WERI-Rb-1 (cell line): ENCODE measurements at regions not wholly inside any gene's neighbourhood (a gene's known extent, or its start where the extent isn't known, plus 50 kb on each side); places are given as distances from the start of the nearest gene placed in this dataset.

Experiments used
- DNase-seq: peaks from one replicate; pipeline ENCODE4 v3.0.0-alpha.2; 2020
- H3K27ac ChIP-seq: fragments of 250-450 bp; sonication (Bioruptor Pico); 2 replicates; pipeline ENCODE4 v1.5.1; 2020; ENCODE audit warnings: mild to moderate bottlenecking, moderate library complexity
- H3K27me3 ChIP-seq: fragments of 250-450 bp; sonication (Bioruptor Pico); 2 replicates; pipeline ENCODE4 v1.5.1; 2021; ENCODE audit warnings: mild to moderate bottlenecking, low read depth, moderate library complexity; ENCODE audit not compliant: insufficient read depth, severe bottlenecking
- H3K36me3 ChIP-seq: fragments of 250-450 bp; sonication (Bioruptor Pico); 2 replicates; pipeline ENCODE4 v1.5.1; 2020; ENCODE audit warnings: mild to moderate bottlenecking, moderate library complexity
- H3K4me3 ChIP-seq: 2 replicates; pipeline ENCODE4 v1.5.1; 2011; ENCODE audit warnings: low read depth, mild to moderate bottlenecking, control low read depth, low read length
- H3K9me3 ChIP-seq: fragments of 250-450 bp; sonication (Bioruptor Pico); 2 replicates; pipeline ENCODE4 v1.5.1; 2021; ENCODE audit warnings: mild to moderate bottlenecking, moderate library complexity; ENCODE audit not compliant: severe bottlenecking
- CTCF ChIP-seq: IDR thresholded peaks from 2 replicates; pipeline ENCODE4 v1.5.1; 2011; ENCODE audit warnings: low read depth, mild to moderate bottlenecking, control low read depth, inconsistent platforms, low read length

GRCh38 chr6:45730232-45730631, 285.4 kb downstream of the CLIC5 start:
- no peak overlapping the region for H3K4me3 ChIP-seq
- no peaks in the 10 kb centered on the region for H3K27me3 ChIP-seq
- no peaks in the 10 kb centered on the region for H3K36me3 ChIP-seq
- no peak overlapping the region for H3K27ac ChIP-seq
- no peaks in the 10 kb centered on the region for H3K9me3 ChIP-seq
- no peak for TF ChIP-seq CTCF
- DNase-seq = no peak

- H3K36me3 ChIP-seq = no peaks in the 10 kb centered on the region
- no peak overlapping the region for H3K27ac ChIP-seq
- TF ChIP-seq CTCF = no peak
- H3K4me3 ChIP-seq = no peak overlapping the region
- DNase-seq = no peak
- H3K27me3 ChIP-seq = no peaks in the 10 kb centered on the region
- H3K9me3 ChIP-seq = no peaks in the 10 kb centered on the region
Observed at GRCh38 chr6:45728674-45729073, 287.0 kb downstream of the CLIC5 start.

- no peak for DNase-seq
Observed at GRCh38 chr6:45727819-45728449, 287.7 kb downstream of the CLIC5 start.

GRCh38 chr6:45727228-45727627, 288.4 kb downstream of the CLIC5 start:
- peaks cover 5% of the 10 kb centered on the region for H3K9me3 ChIP-seq
- no peak overlapping the region for H3K27ac ChIP-seq
- no peaks in the 10 kb centered on the region for H3K27me3 ChIP-seq
- no peak for TF ChIP-seq CTCF
- DNase-seq = no peak
- no peaks in the 10 kb centered on the region for H3K36me3 ChIP-seq
- no peak overlapping the region for H3K4me3 ChIP-seq

More at GRCh38 chr6:45727819-45728449, 287.7 kb downstream of the CLIC5 start:
- no peaks in the 10 kb centered on the region for H3K27me3 ChIP-seq
- H3K36me3 ChIP-seq = no peaks in the 10 kb centered on the region
- no peak overlapping the region for H3K4me3 ChIP-seq
- TF ChIP-seq CTCF = no peak
- H3K9me3 ChIP-seq = peaks cover 3% of the 10 kb centered on the region
- H3K27ac ChIP-seq = no peak overlapping the region

GRCh38 chr6:45726444-45726843, 289.2 kb downstream of the CLIC5 start:
- Histone ChIP-seq H3K9me3 (peaks cover 5% of the 10 kb centered on the region), H3K27ac (no peak overlapping the region), H3K4me3 (no peak overlapping the region), H3K36me3 (no peaks in the 10 kb centered on the region), H3K27me3 (no peaks in the 10 kb centered on the region)
- DNase-seq = no peak
- no peak for TF ChIP-seq CTCF

GRCh38 chr6:45724511-45724910, 291.1 kb downstream of the CLIC5 start:
- H3K9me3 ChIP-seq = peaks cover 5% of the 10 kb centered on the region
- TF ChIP-seq CTCF = no peak
- DNase-seq = no peak
- no peaks in the 10 kb centered on the region for H3K27me3 ChIP-seq
- H3K27ac ChIP-seq = no peak overlapping the region
- no peak overlapping the region for H3K4me3 ChIP-seq
- H3K36me3 ChIP-seq = no peaks in the 10 kb centered on the region
